ENCODE measurements at regions not wholly inside any gene's neighbourhood (a gene's known extent, or its start where the extent isn't known, plus 50 kb on each side); places are given as distances from the start of the nearest gene placed in this dataset.
"Not testable (repeated sequence)": the region's sequence is repeated elsewhere in the genome, so short reads cannot be mapped to it uniquely, and the experiment has no call there.

- no peak for DNase-seq
Measured at GRCh38 chr2:125643128-125643527, 1012.8 kb upstream of the GYPC start.

GRCh38 chr2:125643585-125643984, 1012.4 kb upstream of the GYPC start:
- DNase-seq = no peak

- DNase-seq = no peak
Measured at GRCh38 chr2:125644257-125644656, 1011.7 kb upstream of the GYPC start.

GRCh38 chr2:125652280-125652679, 1003.7 kb upstream of the GYPC start:
- no peak for DNase-seq

- DNase-seq = no peak
Measured at GRCh38 chr2:125654226-125654625, 1001.7 kb upstream of the GYPC start.

GRCh38 chr2:125656190-125656589, 999.8 kb upstream of the GYPC start:
- DNase-seq = no peak

GRCh38 chr2:125658583-125658982, 997.4 kb upstream of the GYPC start:
- no peak for DNase-seq

- DNase-seq = not testable (repeated sequence)
Measured at GRCh38 chr2:125660369-125660768, 995.6 kb upstream of the GYPC start.

- no peak for DNase-seq
Measured at GRCh38 chr2:125667630-125668029, 988.3 kb upstream of the GYPC start.

GRCh38 chr2:125679903-125680302, 976.1 kb upstream of the GYPC start:
- DNase-seq = no peak

GRCh38 chr2:125680809-125681208, 975.1 kb upstream of the GYPC start:
- DNase-seq = no peak

- no peak for DNase-seq
Measured at GRCh38 chr2:125681576-125681975, 974.4 kb upstream of the GYPC start.

- no peak for DNase-seq
Measured at GRCh38 chr2:125681976-125682805, 973.8 kb upstream of the GYPC start.

GRCh38 chr2:125684256-125684655, 971.7 kb upstream of the GYPC start:
- no peak for DNase-seq

GRCh38 chr2:125684932-125685331, 971.0 kb upstream of the GYPC start:
- DNase-seq = no peak

- no peak for DNase-seq
Measured at GRCh38 chr2:125696560-125696959, 959.4 kb upstream of the GYPC start.

GRCh38 chr2:125698280-125698679, 957.7 kb upstream of the GYPC start:
- no peak for DNase-seq

- no peak for DNase-seq
Measured at GRCh38 chr2:125701070-125701469, 954.9 kb upstream of the GYPC start.

GRCh38 chr2:125707611-125708010, 948.3 kb upstream of the GYPC start:
- no peak for DNase-seq

GRCh38 chr2:125710561-125710960, 945.4 kb upstream of the GYPC start:
- no peak for DNase-seq

- DNase-seq = no peak
Measured at GRCh38 chr2:125711075-125711474, 944.9 kb upstream of the GYPC start.

GRCh38 chr2:125713533-125713932, 942.4 kb upstream of the GYPC start:
- DNase-seq = no peak

- DNase-seq = no peak
Measured at GRCh38 chr2:125721072-125721721, 934.8 kb upstream of the GYPC start.

- no peak for DNase-seq
Measured at GRCh38 chr2:125730921-125731320, 925.0 kb upstream of the GYPC start.

GRCh38 chr2:125736306-125736705, 919.7 kb upstream of the GYPC start:
- no peak for DNase-seq

All from activated CD4-positive, CD25-positive, alpha-beta regulatory T cell treated with anti-CD3 and anti-CD28 coated beads, Interleukin-2, amount 50 U/mL, for 72 hours (primary cell).